ENCODE measurements at regions not wholly inside any gene's neighbourhood (a gene's known extent, or its start where the extent isn't known, plus 50 kb on each side); places are given as distances from the start of the nearest gene placed in this dataset.

- H3K9me3 Mint-ChIP-seq: peaks cover 0 to 14% (median 9%) of the 10 kb centered on the region in 7 donors
- H3K4me1 Mint-ChIP-seq: no peaks in the 10 kb centered on the region
- H3K4me3 Mint-ChIP-seq: peak overlapping the region in 1 of 8 donors; percentile 14
- DNase-seq: no peak
- peaks cover 6 to 14% (median 13%) of the 10 kb centered on the region in 3 donors for H3K27me3 Mint-ChIP-seq
- ATAC-seq (ENCODE audit: low read depth in 2 of 2): no peak
- H3K27ac Mint-ChIP-seq: no peak overlapping the region
- peaks cover 0 to 11% of the 10 kb centered on the region in 2 donors for H3K36me3 Mint-ChIP-seq
Measured at GRCh38 chr2:7118606-7119131, 201.5 kb downstream of the RNF144A start.

DNA sequence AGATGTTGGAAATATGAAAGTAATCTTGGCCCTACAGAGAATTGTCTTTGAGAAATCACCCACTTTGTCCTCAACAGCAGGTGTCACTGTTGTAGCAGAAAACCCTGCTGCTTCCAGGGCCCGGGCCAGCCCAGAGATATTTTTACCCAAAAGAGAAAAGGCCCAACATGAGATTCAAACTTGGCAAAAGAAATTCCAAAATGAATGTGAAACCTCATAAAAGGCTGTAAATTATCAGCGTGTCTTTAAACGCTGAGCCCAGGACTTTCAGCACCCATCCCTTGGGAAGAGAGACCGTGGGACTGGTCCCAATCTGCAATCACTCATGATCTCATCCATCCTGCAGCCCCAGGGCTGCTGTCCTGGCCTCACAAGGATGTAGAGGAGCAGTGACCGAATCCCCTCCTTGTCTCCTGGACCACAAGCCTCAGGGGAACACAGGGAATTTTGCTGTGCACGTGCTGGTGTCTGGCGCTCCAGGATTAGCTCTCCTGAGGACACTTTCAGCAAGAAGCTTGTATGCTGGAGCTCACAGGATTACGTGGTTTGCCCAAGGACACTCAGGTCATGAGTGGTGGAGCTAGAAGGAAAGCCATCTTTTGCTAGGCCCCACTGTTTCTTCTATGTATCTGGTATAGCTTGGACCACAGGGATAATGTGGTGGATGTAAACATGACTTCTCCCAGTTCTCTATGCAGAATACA lies 202.1 kb downstream of the RNF144A start:
- H3K36me3 Mint-ChIP-seq: peaks cover 0 to 11% of the 10 kb centered on the region in 2 donors
- DNase-seq (no peak), ATAC-seq (ENCODE audit: low read depth in 2 of 2) (no peak)
- peak overlapping the region in 1 of 6 donors; percentile 36 for H3K27ac Mint-ChIP-seq
- peaks cover 0 to 12% (median 8%) of the 10 kb centered on the region in 7 donors for H3K9me3 Mint-ChIP-seq
- no peaks in the 10 kb centered on the region for H3K4me1 Mint-ChIP-seq
- H3K27me3 Mint-ChIP-seq: peaks cover 6 to 14% (median 13%) of the 10 kb centered on the region in 3 donors
- no peak overlapping the region for H3K4me3 Mint-ChIP-seq

- DNase-seq (no peak), ATAC-seq (ENCODE audit: low read depth in 2 of 2) (no peak)
- H3K4me3 Mint-ChIP-seq: no peak overlapping the region
- H3K27ac Mint-ChIP-seq: no peak overlapping the region
- no peaks in the 10 kb centered on the region for H3K36me3 Mint-ChIP-seq
- H3K9me3 Mint-ChIP-seq: peaks cover 0 to 4% (median 0%) of the 10 kb centered on the region in 7 donors
- peaks cover 3 to 10% (median 6%) of the 10 kb centered on the region in 3 donors for H3K27me3 Mint-ChIP-seq
- no peaks in the 10 kb centered on the region for H3K4me1 Mint-ChIP-seq
Measured at GRCh38 chr2:7121851-7122250, 204.6 kb downstream of the RNF144A start.

DNA sequence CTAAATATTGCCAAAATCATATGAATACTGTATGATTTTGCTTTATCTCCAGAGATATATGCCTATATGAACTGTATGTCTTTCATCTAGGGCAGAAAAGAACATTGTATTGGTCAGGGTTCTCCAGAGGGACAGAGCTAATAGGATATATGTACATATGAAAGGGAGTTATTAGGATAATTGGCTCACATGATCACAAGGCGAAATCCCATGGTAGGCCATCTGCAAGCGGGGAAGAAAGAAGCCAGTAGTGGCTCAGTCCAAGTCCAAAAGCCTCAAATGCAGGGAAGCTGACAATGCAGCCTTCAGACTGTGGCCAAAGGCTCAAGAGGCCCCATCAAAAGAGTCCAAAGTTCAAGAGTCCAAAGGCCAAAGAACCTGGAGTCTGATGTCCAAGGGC lies 209.9 kb downstream of the RNF144A start:
- Mint-ChIP-seq H3K9me3 (peaks cover 0 to 4% (median 3%) of the 10 kb centered on the region in 7 donors), H3K4me3 (no peak overlapping the region), H3K27ac (no peak overlapping the region), H3K4me1 (peaks cover 0 to 4% (median 4%) of the 10 kb centered on the region in 3 donors), H3K36me3 (no peaks in the 10 kb centered on the region), H3K27me3 (peaks cover 0 to 4% (median 0%) of the 10 kb centered on the region in 3 donors)
- no peak for ATAC-seq (ENCODE audit: low read depth in 2 of 2)
- DNase-seq: no peak

DNA sequence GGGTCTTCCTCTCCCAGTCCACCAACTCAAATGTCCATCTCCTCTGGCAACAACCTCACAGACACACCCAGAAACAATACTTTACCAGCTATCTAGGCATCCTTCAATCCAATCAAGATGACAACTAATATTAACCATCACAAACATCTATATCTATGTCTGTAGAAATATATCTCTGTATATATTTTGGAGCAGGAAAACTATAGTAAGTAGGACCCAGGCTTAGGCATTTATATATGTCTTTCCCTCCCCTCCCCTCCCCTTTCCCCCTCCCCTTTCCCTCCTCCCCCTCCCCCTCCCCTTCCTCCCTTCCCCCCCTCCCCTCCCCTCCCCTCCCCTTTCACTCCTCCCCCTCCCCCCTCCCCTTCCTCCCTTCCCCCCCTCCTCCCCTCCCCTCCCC lies 210.5 kb downstream of the RNF144A start:
- Mint-ChIP-seq H3K9me3 (peaks cover 0 to 4% (median 3%) of the 10 kb centered on the region in 7 donors), H3K4me1 (peaks cover 0 to 4% (median 4%) of the 10 kb centered on the region in 3 donors), H3K4me3 (no peak overlapping the region), H3K27me3 (peaks cover 0 to 4% (median 2%) of the 10 kb centered on the region in 3 donors), H3K36me3 (no peaks in the 10 kb centered on the region), H3K27ac (no peak overlapping the region)
- DNase-seq: no peak
- no peak for ATAC-seq (ENCODE audit: low read depth in 2 of 2)

- peaks cover 0 to 8% (median 4%) of the 10 kb centered on the region in 3 donors for H3K4me1 Mint-ChIP-seq
- ATAC-seq (ENCODE audit: low read depth in 2 of 2) (no peak), DNase-seq (no peak)
- H3K27me3 Mint-ChIP-seq: peaks cover 0 to 17% (median 6%) of the 10 kb centered on the region in 3 donors
- peaks cover 0 to 4% (median 2%) of the 10 kb centered on the region in 7 donors for H3K9me3 Mint-ChIP-seq
- no peak overlapping the region for H3K27ac Mint-ChIP-seq
- H3K4me3 Mint-ChIP-seq: no peak overlapping the region
- H3K36me3 Mint-ChIP-seq: no peaks in the 10 kb centered on the region
Measured at GRCh38 chr2:7131261-7131660, 214.0 kb downstream of the RNF144A start.

- no peak for ATAC-seq (ENCODE audit: low read depth in 2 of 2)
- peaks cover 0 to 17% (median 6%) of the 10 kb centered on the region in 3 donors for H3K27me3 Mint-ChIP-seq
- no peaks in the 10 kb centered on the region for H3K36me3 Mint-ChIP-seq
- H3K27ac Mint-ChIP-seq: no peak overlapping the region
- DNase-seq: no peak
- peaks cover 0 to 4% (median 0%) of the 10 kb centered on the region in 7 donors for H3K9me3 Mint-ChIP-seq
- H3K4me3 Mint-ChIP-seq: no peak overlapping the region
- H3K4me1 Mint-ChIP-seq: peaks cover 0 to 8% (median 4%) of the 10 kb centered on the region in 3 donors
Measured at GRCh38 chr2:7132753-7133152, 215.5 kb downstream of the RNF144A start.

- Mint-ChIP-seq H3K36me3 (no peaks in the 10 kb centered on the region), H3K4me3 (no peak overlapping the region), H3K27ac (no peak overlapping the region), H3K27me3 (peaks cover 0 to 17% (median 6%) of the 10 kb centered on the region in 3 donors), H3K4me1 (peaks cover 0 to 5% (median under 1%) of the 10 kb centered on the region in 3 donors), H3K9me3 (peaks cover 0 to 1% (median 0%) of the 10 kb centered on the region in 7 donors)
- no peak for DNase-seq
- no peak for ATAC-seq (ENCODE audit: low read depth in 2 of 2)
Measured at GRCh38 chr2:7133521-7133920, 216.3 kb downstream of the RNF144A start.

DNA sequence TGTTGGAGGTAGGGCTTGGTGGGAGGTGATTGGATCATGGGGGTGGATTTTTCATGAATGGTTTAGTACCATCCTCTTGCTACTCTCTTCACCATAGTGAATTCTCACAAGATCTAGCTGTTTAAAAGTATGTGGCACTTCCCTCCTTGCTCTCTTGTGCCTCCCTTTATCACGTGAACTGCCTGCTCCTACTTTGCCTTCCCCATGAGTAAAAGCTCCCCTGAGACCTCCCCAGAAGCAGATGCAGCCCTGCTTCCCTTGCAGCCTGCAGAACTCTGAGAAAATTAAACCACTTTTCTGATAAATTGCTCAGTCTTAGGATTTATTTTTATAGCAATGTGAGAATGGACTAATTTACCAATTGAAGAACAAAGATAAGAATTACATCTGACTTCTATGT lies 223.1 kb downstream of the RNF144A start:
- Mint-ChIP-seq H3K36me3 (no peaks in the 10 kb centered on the region), H3K9me3 (peaks cover 2 to 25% (median 4%) of the 10 kb centered on the region in 7 donors), H3K4me1 (no peaks in the 10 kb centered on the region), H3K4me3 (no peak overlapping the region), H3K27me3 (no peaks in the 10 kb centered on the region), H3K27ac (peak overlapping the region in 1 of 6 donors; percentile 17)
- ATAC-seq (ENCODE audit: low read depth in 2 of 2) (no peak), DNase-seq (no peak)

- Mint-ChIP-seq H3K4me1 (no peaks in the 10 kb centered on the region), H3K9me3 (peaks cover 0 to 17% (median 3%) of the 10 kb centered on the region in 7 donors), H3K27ac (no peak overlapping the region), H3K27me3 (no peaks in the 10 kb centered on the region), H3K4me3 (no peak overlapping the region), H3K36me3 (no peaks in the 10 kb centered on the region)
- DNase-seq (no peak), ATAC-seq (ENCODE audit: low read depth in 2 of 2) (no peak)
Measured at GRCh38 chr2:7145707-7146106, 228.5 kb downstream of the RNF144A start.

- Mint-ChIP-seq H3K27me3 (no peaks in the 10 kb centered on the region), H3K4me1 (no peaks in the 10 kb centered on the region)
Measured at GRCh38 chr2:7146151-7146550, 228.9 kb downstream of the RNF144A start.

GRCh38 chr2:7154656-7155055 lies 237.4 kb downstream of the RNF144A start:
- ATAC-seq (ENCODE audit: low read depth in 2 of 2) (no peak), DNase-seq (no peak)
- Mint-ChIP-seq H3K4me3 (no peak overlapping the region), H3K27ac (no peak overlapping the region), H3K4me1 (no peaks in the 10 kb centered on the region), H3K27me3 (no peaks in the 10 kb centered on the region), H3K36me3 (no peaks in the 10 kb centered on the region), H3K9me3 (peaks cover 2 to 45% (median 15%) of the 10 kb centered on the region in 7 donors)

More at GRCh38 chr2:7146151-7146550, 228.9 kb downstream of the RNF144A start:
- ATAC-seq (ENCODE audit: low read depth in 2 of 2): no peak
- Mint-ChIP-seq H3K9me3 (peaks cover 0 to 17% (median 3%) of the 10 kb centered on the region in 7 donors), H3K27ac (no peak overlapping the region), H3K4me3 (no peak overlapping the region), H3K36me3 (no peaks in the 10 kb centered on the region)
- DNase-seq: no peak

- Mint-ChIP-seq H3K27me3 (peaks cover 0 to 9% (median 0%) of the 10 kb centered on the region in 3 donors), H3K36me3 (peaks cover 0 to 9% of the 10 kb centered on the region in 2 donors), H3K9me3 (peaks cover 2 to 13% (median 5%) of the 10 kb centered on the region in 7 donors), H3K27ac (no peak overlapping the region), H3K4me3 (no peak overlapping the region), H3K4me1 (no peaks in the 10 kb centered on the region)
- ATAC-seq (ENCODE audit: low read depth in 2 of 2) (no peak), DNase-seq (no peak)
Measured at GRCh38 chr2:7161501-7161900, 244.3 kb downstream of the RNF144A start.

- peaks cover 0 to 14% (median 4%) of the 10 kb centered on the region in 3 donors for H3K27me3 Mint-ChIP-seq
- no peak overlapping the region for H3K4me3 Mint-ChIP-seq
- peaks cover 1 to 7% (median 2%) of the 10 kb centered on the region in 7 donors for H3K9me3 Mint-ChIP-seq
- no peak for ATAC-seq (ENCODE audit: low read depth in 2 of 2)
- no peaks in the 10 kb centered on the region for H3K4me1 Mint-ChIP-seq
- H3K27ac Mint-ChIP-seq: no peak overlapping the region
- no peak for DNase-seq
- H3K36me3 Mint-ChIP-seq: peaks cover 0 to 4% of the 10 kb centered on the region in 2 donors
Measured at GRCh38 chr2:7165736-7166135, 248.5 kb downstream of the RNF144A start.
